Mesothelial cell of epicardium (in vitro differentiated cells): ENCODE measurements at regions not wholly inside any gene's neighbourhood (a gene's known extent, or its start where the extent isn't known, plus 50 kb on each side); places are given as distances from the start of the nearest gene placed in this dataset.

ENCODE experiments used
- DNase-seq, 2 experiments: peaks; one replicate each; pipeline ENCODE4 v3.0.0; 2021; ENCODE audit warnings: low spot score in 2 of 2; ENCODE audit not compliant: unreplicated experiment in 2 of 2
- H3K27ac Mint-ChIP-seq: 2 replicates; pipeline ENCODE4 v1.8.0; 2021; ENCODE audit warnings: mixed read lengths
- H3K27me3 Mint-ChIP-seq: 2 replicates; pipeline ENCODE4 v1.8.0; 2021; ENCODE audit warnings: low read depth, mixed read lengths
- H3K36me3 Mint-ChIP-seq: 2 replicates; pipeline ENCODE4 v1.8.0; 2021; ENCODE audit warnings: mixed read lengths
- H3K4me1 Mint-ChIP-seq: 2 replicates; pipeline ENCODE4 v1.8.0; 2021; ENCODE audit warnings: mixed read lengths
- H3K4me3 Mint-ChIP-seq: 2 replicates; pipeline ENCODE4 v1.8.0; 2021; ENCODE audit warnings: mild to moderate bottlenecking, moderate library complexity, mixed read lengths
- H3K9me3 Mint-ChIP-seq: 2 replicates; pipeline ENCODE4 v1.8.0; 2021; ENCODE audit warnings: mixed read lengths
- CTCF ChIP-seq: fragments of 200-600 bp; sonication (generic); IDR thresholded peaks from one replicate; pipeline ENCODE4 v1.5.0; 2021; ENCODE audit warnings: antibody characterized with exemption; ENCODE audit not compliant: unreplicated experiment

GRCh38 chr1:79807816-79808215, 801.3 kb upstream of the ADGRL4 start:
- Mint-ChIP-seq H3K27ac (no peak overlapping the region), H3K27me3 (no peaks in the 10 kb centered on the region), H3K4me3 (no peak overlapping the region), H3K9me3 (peaks cover 9% of the 10 kb centered on the region), H3K36me3 (no peaks in the 10 kb centered on the region), H3K4me1 (peaks cover 13% of the 10 kb centered on the region)
- TF ChIP-seq CTCF, result no peak
- no peak for DNase-seq

- no peak for TF ChIP-seq CTCF
- no peaks in the 10 kb centered on the region for H3K4me1 Mint-ChIP-seq
- H3K4me3 Mint-ChIP-seq, result no peak overlapping the region
- H3K27ac Mint-ChIP-seq, result no peak overlapping the region
- DNase-seq, result no peak
- H3K36me3 Mint-ChIP-seq, result peaks cover 3% of the 10 kb centered on the region
- H3K27me3 Mint-ChIP-seq, result no peaks in the 10 kb centered on the region
- peaks cover 19% of the 10 kb centered on the region for H3K9me3 Mint-ChIP-seq
These were observed 791.0 kb upstream of the ADGRL4 start for GRCh38 chr1:79797487-79797886.

GRCh38 chr1:79796434-79796833, 789.9 kb upstream of the ADGRL4 start:
- Mint-ChIP-seq H3K27ac (no peak overlapping the region), H3K4me1 (no peaks in the 10 kb centered on the region), H3K9me3 (peaks cover 19% of the 10 kb centered on the region), H3K36me3 (peaks cover 3% of the 10 kb centered on the region), H3K4me3 (no peak overlapping the region), H3K27me3 (no peaks in the 10 kb centered on the region)
- no peak for DNase-seq
- no peak for TF ChIP-seq CTCF

- peaks cover 3% of the 10 kb centered on the region for H3K36me3 Mint-ChIP-seq
- peaks cover 19% of the 10 kb centered on the region for H3K9me3 Mint-ChIP-seq
- no peak overlapping the region for H3K4me3 Mint-ChIP-seq
- H3K27ac Mint-ChIP-seq, result no peak overlapping the region
- no peak for TF ChIP-seq CTCF
- no peak for DNase-seq
- no peaks in the 10 kb centered on the region for H3K27me3 Mint-ChIP-seq
- H3K4me1 Mint-ChIP-seq, result peaks cover 2% of the 10 kb centered on the region
These were observed 785.8 kb upstream of the ADGRL4 start for GRCh38 chr1:79792219-79792930.

- no peaks in the 10 kb centered on the region for H3K27me3 Mint-ChIP-seq
- H3K27ac Mint-ChIP-seq, result no peak overlapping the region
- H3K36me3 Mint-ChIP-seq, result peaks cover 3% of the 10 kb centered on the region
- H3K4me1 Mint-ChIP-seq, result peaks cover 2% of the 10 kb centered on the region
- peaks cover 19% of the 10 kb centered on the region for H3K9me3 Mint-ChIP-seq
- DNase-seq, result no peak
- no peak overlapping the region for H3K4me3 Mint-ChIP-seq
- no peak for TF ChIP-seq CTCF
These were observed 785.1 kb upstream of the ADGRL4 start for GRCh38 chr1:79791488-79792218.
